Fibroblast of gingiva (primary cell): ENCODE measurements at regions not wholly inside any gene's neighbourhood (a gene's known extent, or its start where the extent isn't known, plus 50 kb on each side); places are given as distances from the start of the nearest gene placed in this dataset.

Experiments
- DNase-seq: peaks from one replicate; pipeline ENCODE4 v3.0.0-alpha.2; 2011; ENCODE audit warnings: low read depth

DNA sequence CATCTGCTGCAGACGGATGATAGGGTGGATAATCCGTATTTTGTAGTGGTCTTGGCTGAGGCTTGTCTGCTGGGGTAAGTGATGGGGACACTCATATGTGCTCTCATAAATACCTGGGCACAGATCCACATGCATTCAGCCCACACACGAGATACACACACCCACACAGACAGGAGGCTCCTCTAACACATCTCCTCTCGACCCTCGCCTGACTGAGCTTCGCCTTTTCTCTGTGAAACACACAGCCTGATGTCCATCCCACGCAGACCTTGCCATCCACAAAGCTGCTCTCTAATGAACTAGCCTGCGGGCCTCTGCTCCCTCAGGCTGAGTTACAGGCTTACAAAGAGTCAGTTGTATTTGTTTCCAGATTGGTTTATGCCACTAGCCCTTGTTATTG lies 96.3 kb upstream of the CSF3R start:
- no peak for DNase-seq

DNA sequence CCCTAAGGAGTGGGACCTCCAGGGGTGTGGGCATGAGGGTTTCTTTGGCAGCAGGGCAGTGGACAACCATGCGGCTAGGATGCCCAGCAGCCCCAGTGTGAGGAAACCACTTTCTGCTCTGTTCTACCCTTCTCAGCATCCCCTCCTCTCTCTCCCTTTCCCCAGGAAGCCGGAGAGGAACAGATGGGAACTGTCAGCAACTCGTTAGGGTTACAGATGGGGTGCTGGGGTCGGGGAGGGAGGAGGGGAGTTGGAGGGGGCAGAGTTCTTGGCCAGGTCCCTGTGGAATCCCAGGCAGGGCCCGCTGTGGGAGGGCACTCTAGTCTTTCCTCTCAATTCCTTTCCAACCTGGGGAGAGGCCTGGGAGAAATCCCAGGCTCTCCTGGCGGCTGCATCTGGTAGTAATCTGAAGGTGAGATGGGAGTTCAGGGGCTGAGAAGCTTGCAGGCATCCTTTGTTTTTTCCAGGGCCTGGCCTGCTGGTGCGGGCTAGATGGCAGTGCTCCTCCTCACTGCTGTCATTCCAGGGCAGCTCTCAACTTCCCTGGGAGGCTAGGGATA lies 93.9 kb upstream of the CSF3R start:
- DNase-seq, result no peak

DNA sequence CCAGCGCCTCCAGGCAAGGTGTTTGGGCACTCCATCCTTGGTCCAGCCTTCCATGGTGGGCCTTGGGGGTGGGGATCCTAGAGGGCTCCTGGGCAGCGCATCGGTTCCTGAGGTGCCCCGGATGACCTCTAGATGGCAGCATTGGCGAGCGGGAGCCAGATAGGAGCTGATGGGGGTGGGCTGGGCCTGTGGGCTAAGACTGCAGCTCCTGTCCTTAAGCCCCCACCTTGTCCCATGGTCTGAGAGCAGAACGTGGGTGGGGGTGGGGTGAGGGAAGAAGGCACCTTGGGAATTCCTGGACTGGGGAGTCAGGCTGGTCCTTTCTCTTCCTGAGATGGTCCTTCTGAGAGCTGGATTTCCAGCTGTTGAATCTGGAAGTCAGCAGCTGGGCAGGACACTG lies 93.4 kb upstream of the CSF3R start:
- peak; percentile 19 for DNase-seq

- DNase-seq, result no peak
Measured at GRCh38 chr1:36573445-36573844, 90.7 kb upstream of the CSF3R start.

GRCh38 chr1:36572906-36573305 lies 90.2 kb upstream of the CSF3R start:
- DNase-seq, result no peak

GRCh38 chr1:36572142-36572715 lies 89.5 kb upstream of the CSF3R start:
- no peak for DNase-seq

DNA sequence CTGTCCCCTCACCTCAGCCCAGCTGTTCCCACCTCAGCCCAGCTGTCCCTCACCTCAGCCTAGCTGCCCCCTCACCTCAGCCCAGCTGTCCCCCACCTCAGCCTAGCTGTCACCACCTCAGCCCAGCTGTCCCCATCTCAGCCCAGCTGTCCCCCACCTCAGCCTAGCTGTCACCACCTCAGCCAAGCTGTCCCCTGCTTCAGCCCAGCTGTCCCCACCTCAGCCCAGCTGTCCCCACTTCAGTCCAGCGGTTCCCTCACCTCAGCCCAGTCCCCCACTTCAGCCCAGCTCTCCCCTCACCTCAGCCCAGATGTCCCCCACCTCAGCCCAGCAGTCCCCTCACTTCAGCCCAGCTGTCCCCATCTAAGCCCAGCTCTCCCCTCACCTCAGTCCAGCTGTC lies 88.4 kb upstream of the CSF3R start:
- no peak for DNase-seq

DNA sequence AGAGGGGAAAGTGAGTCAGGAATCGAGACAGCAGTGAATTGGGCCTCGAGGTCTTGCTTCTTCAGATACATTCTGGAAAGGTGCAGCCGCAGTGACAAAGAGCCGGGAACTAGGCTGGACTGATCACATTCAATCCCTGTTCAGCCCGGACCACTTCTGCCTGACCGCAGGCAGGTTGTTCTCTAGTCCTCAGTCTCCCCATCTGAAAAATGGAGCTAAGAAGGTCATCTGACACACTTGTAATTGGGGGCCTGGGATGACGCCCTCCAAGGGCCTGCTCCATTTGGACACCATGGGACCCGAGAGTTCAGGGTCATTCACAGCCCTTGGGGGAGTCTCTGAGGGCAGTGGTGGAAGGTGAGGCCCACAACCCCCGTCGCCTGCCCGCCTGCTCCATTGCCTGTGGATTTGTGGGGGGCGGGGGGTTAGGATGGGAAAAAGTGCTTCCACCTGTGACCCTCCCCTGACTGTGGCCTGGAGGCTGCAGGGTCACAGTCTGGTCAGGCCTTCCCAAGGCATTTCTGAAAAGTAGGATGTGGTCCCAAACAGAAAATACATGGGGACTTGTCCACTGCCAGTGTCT lies 87.9 kb upstream of the CSF3R start:
- no peak for DNase-seq

DNA sequence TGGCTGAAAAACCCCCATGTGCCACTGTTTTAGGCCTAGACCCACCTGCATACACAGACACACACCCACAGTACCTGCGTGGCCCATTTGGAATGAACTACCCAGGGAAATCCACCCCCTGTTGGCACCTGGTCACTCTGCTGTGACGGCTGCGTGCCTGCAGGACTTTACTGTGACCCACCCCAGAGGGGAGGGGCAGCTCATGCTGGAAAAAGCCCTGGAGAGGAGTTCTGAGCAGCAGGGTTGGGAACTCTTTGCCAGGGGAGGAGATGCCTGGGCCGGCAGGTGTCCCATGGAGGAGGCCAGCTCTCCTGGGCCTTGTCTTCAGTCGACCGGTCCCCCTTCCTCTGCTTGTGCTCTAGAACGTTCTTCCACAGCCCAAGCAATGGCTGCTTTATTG lies 87.3 kb upstream of the CSF3R start:
- no peak for DNase-seq

DNA sequence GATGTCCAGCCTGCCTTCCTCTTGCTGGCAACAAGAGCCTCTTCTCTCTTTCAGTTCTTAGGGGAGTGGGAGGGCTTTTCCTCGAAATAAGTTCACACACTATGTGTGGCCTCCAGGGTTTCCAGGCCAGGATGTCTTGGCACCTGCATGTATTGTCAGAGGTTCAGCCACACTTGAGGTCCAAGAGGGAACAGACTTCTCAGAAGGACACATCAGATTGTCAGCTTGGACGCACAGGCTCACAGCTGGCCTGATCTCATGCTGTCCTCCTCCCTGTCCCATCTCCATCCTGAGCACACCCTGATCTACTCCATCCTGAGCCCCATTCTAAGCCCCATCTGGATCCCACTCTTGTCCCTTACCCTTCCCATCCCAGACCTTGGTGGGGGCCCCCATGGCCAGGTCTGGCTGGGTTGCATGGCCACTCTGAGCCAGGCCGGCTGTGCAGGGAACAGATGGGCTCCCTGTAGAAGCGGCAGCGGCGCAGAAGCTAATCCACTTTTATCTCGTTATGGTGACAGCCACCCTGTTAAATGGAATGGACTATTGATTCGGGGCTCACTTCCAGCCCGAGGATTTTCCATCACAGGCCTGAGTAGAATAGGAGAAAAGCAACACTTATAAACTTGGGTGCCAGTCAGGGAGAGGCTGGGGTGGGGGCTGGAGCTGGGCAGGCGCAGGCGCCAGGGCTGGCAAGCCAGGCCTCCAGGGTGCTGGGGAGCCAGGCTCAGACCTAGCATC lies 85.1 kb upstream of the CSF3R start:
- no peak for DNase-seq

DNA sequence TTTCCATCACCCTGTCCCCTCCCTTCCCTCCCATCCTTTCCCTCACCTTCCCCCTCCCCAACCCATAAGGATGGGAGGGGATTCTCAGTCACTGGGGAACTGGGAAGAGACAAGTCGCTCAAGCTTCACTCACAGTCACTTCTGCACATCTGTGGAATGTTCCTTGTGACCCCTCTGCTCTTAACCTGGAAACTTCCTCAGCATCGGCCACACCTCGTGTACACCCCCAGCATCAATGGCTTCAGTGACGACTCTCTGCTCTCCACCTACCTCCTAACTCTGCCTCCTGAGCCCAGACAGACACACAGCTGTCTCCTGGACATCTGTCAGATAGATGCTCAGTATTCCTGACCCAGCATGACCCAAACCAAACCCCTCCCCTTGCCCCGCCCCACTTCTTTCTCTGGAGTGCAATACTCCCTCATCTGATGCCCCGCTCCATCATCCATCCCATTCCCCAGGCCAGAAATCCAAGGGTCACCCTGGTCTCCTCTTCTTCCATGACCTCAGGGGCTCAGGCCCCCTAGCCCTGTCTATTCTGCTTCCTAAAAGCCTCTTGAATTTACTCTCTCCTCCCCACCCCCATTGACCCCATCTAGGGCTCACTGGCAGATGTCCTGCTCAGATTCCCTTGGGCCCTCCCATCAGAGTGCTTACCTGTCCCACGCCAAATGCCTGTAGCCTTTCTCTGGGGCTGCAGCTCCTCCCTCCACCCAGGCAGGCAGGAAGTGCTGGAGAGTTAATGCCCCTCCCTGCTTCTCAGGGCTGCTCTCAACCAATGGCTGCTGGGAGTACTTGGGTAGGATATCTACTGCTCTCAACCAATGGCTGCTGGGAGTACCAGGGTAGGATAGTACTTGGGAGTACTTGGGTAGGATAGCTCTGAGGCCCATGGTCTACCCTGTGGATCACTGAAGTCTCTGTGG lies 83.1 kb upstream of the CSF3R start:
- DNase-seq, result no peak

- DNase-seq, result no peak
Measured at GRCh38 chr1:36562181-36562685, 79.5 kb upstream of the CSF3R start.

- no peak for DNase-seq
Measured at GRCh38 chr1:36561361-36561724, 78.6 kb upstream of the CSF3R start.

- DNase-seq, result no peak
Measured at GRCh38 chr1:36560621-36561360, 78.1 kb upstream of the CSF3R start.

GRCh38 chr1:36560177-36560576 lies 77.5 kb upstream of the CSF3R start:
- DNase-seq, result no peak

DNA sequence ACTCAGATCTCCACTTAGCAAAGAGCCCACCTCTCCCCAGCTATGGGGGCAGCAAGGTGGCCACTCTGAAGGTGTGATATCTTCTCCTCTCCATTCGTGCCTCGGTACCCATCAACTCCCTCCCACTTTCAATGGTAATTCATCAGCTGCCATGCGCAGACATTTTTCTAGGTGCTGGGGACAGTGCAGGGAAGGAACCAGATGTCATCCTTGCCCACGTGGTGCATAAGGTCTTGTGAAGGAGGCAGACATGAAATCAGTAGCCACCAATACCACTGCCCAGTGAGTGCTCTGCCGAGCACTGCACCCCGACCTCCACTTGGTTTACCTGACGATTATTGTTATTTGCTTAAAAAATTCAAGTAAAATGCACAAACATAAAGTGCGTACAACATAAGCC lies 76.3 kb upstream of the CSF3R start:
- DNase-seq, result no peak

DNA sequence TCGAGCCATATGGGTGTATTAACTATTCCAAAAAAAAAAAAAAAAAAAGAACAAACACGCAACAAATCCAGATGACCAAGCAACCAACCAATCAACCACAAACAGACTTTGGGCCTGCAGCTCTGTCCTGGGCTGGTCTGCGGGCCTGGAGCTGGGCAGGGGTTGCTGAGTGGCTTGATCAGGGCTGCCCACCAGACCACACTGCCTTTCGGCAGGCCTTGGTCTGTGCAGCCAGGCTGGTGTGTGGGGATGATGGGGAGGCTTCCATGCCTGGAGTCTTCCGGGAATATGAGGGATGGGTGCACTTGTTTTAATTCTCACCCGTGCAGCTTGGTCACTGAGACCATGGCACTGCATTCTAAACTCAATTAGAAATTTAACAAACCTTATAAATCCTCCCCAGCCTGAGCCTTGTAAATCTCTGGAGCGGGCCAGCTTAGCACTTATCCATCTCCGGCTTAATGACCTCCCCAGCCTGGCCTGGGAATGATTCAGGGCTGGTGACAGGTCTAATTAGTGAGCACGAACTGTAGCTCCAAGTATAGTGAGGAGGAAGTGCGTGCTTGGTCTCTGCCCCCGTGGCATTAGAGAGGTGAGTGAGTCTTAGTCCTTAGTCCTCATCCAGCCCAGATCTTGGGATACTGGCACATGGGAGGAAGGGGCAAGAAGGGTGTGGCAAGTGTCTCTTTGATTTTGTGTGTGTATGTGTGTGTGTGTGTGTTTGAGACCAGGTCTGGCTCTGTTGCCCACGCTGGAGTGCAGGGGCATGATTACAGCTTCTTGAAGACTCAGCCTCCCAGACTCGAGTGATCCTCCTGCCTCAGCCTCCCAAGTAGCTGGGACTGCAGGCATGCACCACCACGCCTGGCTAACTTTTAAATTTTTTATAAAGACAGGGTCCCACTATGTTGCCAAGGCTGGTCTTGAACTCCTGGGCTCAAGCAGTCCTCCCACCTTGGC lies 74.6 kb upstream of the CSF3R start:
- DNase-seq, result no peak

GRCh38 chr1:36555041-36555440 lies 72.3 kb upstream of the CSF3R start:
- DNase-seq, result no peak

GRCh38 chr1:36554323-36554628 lies 71.6 kb upstream of the CSF3R start:
- DNase-seq, result no peak

DNA sequence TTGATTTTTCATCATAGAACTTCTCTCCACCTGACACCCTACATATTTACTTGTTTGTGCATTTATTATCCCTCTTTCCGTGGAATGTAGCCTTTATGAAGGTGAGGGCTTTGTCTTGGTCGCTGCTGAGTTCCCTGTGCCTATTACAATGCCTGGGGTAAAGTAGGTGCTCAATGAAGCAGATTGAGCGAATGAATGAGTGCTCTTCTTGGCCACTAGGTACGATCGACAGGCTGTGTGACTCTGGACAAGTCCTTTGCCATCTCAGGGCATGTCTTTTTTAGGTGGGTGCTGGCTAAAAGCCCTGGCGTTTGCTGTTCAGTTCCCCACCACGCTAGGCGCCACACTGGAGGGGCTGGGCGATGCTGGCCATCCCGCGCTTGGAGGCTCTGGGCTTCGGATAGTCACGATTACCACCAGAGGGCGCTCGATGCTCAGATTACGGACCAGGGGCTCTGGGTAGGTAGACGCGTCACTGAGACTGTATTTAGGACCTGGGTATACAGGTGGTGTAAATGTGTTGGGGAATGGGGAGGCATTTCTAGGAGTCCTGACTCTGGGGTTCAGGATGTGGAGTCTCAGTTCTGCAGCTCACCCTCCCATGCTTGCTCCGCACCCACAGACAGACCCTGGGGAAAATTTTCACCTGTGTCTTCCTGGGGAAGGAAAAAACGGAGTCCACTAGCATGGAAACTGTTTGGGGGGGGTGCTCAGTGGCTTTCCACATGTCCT lies 71.0 kb upstream of the CSF3R start:
- DNase-seq, result no peak
